Common myeloid progenitor, CD34-positive (primary cell): ENCODE measurements at regions not wholly inside any gene's neighbourhood (a gene's known extent, or its start where the extent isn't known, plus 50 kb on each side); places are given as distances from the start of the nearest gene placed in this dataset.

Experiments used
- CTCF ChIA-PET: fragments of 350-600 bp; sonication (Branson Sonifier 250); formaldehyde crosslinking; loops from one replicate; lab custom pipeline; 2021; ENCODE audit warnings: antibody characterized with exemption; lab: Charles Lee
- POLR2A ChIA-PET: fragments of 350-600 bp; sonication (Branson Sonifier 250); formaldehyde crosslinking; loops from one replicate; lab custom pipeline; 2021; ENCODE audit warnings: antibody characterized with exemption; lab: Charles Lee
- DNase-seq, 3 donors: peaks; one replicate each; pipeline versions ENCODE4 v3.0.0 to v3.0.0-alpha.2; 2013
- H3K27ac ChIP-seq, 2 experiments: 1 replicate in 1 of 2; 2 replicates in 1 of 2; pipeline ENCODE4 v1.7.0; 2013; ENCODE audit warnings: inconsistent platforms in 2 of 2, low read length in 2 of 2, mild to moderate bottlenecking in 2 of 2, low read depth in 1 of 2, moderate library complexity in 1 of 2; ENCODE audit not compliant: severe bottlenecking in 2 of 2, insufficient read depth in 1 of 2, poor library complexity in 1 of 2
- H3K27me3 ChIP-seq, 5 experiments: replicated peaks in 2 of 5; 1 replicate in 3 of 5; 2 replicates in 2 of 5; pipeline versions ENCODE4 v1.6.1 to v1.7.0; 2013; ENCODE audit warnings: low read length in 4 of 5, mild to moderate bottlenecking in 2 of 5, moderate library complexity in 2 of 5, inconsistent platforms in 1 of 5; ENCODE audit not compliant: insufficient read depth in 5 of 5, control insufficient read depth in 4 of 5
- H3K36me3 ChIP-seq, 4 experiments: 1 replicate in 2 of 4; 2 replicates in 2 of 4; pipeline versions ENCODE4 v1.6.1 to v1.7.0; 2013; ENCODE audit warnings: low read length in 3 of 4, control low read depth in 1 of 4, mild to moderate bottlenecking in 1 of 4; ENCODE audit not compliant: control insufficient read depth in 4 of 4, insufficient read depth in 4 of 4
- H3K4me1 ChIP-seq, 4 experiments: 1 replicate in 3 of 4; 2 replicates in 1 of 4; pipeline versions ENCODE4 v1.6.1 to v1.7.1; 2013; ENCODE audit warnings: low read length in 3 of 4, mild to moderate bottlenecking in 3 of 4, control low read depth in 1 of 4, inconsistent platforms in 1 of 4, moderate library complexity in 1 of 4; ENCODE audit not compliant: control insufficient read depth in 4 of 4, insufficient read depth in 4 of 4; ENCODE audit errors: control extremely low read depth in 1 of 4
- H3K4me3 ChIP-seq, 7 experiments: 1 replicate in 4 of 7; 2 replicates in 3 of 7; pipeline versions ENCODE4 v1.5.1 to v1.7.0; 2013; ENCODE audit warnings: mild to moderate bottlenecking in 7 of 7, low read length in 6 of 7, moderate library complexity in 6 of 7, inconsistent platforms in 2 of 7, low read depth in 2 of 7, control low read depth in 1 of 7; ENCODE audit not compliant: insufficient read depth in 4 of 7, control insufficient read depth in 1 of 7; ENCODE audit errors: extremely low read depth in 1 of 7
- H3K9me3 ChIP-seq, 5 experiments: 1 replicate in 4 of 5; 2 replicates in 1 of 5; pipeline versions ENCODE4 v1.6.1 to v1.7.1; 2013; ENCODE audit warnings: low read length in 4 of 5, mild to moderate bottlenecking in 2 of 5, inconsistent platforms in 1 of 5, low read depth in 1 of 5, moderate library complexity in 1 of 5; ENCODE audit not compliant: control insufficient read depth in 4 of 5, insufficient read depth in 2 of 5; ENCODE audit errors: control extremely low read depth in 1 of 5
- WGBS: methylation state at CpG from one replicate; pipeline ENCODE4 v1.1.5; 2013; ENCODE audit not compliant: insufficient coverage; 5-methylcytosine and 5-hydroxymethylcytosine counted together

DNA sequence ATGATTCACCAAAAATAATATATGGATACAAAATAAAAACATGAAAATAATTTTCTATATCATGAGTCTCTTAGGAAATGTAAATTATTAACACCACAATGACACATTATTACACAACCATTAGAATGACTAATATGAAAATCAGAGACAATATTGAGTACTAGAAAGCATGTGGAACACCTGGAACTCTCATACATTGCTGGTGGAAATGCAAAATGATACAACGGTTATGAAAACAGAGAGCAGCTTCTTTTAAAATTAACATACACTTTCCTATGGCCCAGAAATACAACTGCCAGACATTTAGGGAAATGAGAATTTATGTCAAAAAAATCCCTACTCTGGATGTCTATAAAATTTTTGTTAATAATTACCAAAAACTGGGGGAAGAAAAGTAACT, 853.3 kb upstream of the MAN1A1 start:
- no peak for DNase-seq
- Histone ChIP-seq H3K4me3 (no peak overlapping the region), H3K27me3 (no peaks in the 10 kb centered on the region), H3K4me1 (no peaks in the 10 kb centered on the region), H3K36me3 (no peaks in the 10 kb centered on the region), H3K9me3 (no peaks in the 10 kb centered on the region), H3K27ac (no peak overlapping the region)
- POLR2A ChIA-PET, result no interaction called here
- CTCF ChIA-PET, result no interaction called here
- WGBS, result no CpG with 5 or more reads among the region's 1 CpG

- Histone ChIP-seq H3K9me3 (no peaks in the 10 kb centered on the region), H3K27me3 (no peaks in the 10 kb centered on the region), H3K27ac (no peak overlapping the region), H3K4me1 (no peaks in the 10 kb centered on the region), H3K4me3 (no peak overlapping the region), H3K36me3 (no peaks in the 10 kb centered on the region)
- no CpG with 5 or more reads among the region's 2 CpGs for WGBS
- no peak for DNase-seq
- ChIA-PET POLR2A (no interaction called here), CTCF (no interaction called here)
Measured at GRCh38 chr6:120200853-120201252, 851.3 kb upstream of the MAN1A1 start.

GRCh38 chr6:120198033-120198432, 848.5 kb upstream of the MAN1A1 start:
- peak in 2 of 3 donors; percentile 6 to 20 for DNase-seq
- no peaks in the 10 kb centered on the region for H3K36me3 ChIP-seq
- ChIA-PET CTCF (no interaction called here), POLR2A (no interaction called here)
- no peak overlapping the region for H3K27ac ChIP-seq
- H3K27me3 ChIP-seq, result no peaks in the 10 kb centered on the region
- no peaks in the 10 kb centered on the region for H3K9me3 ChIP-seq
- H3K4me1 ChIP-seq, result no peaks in the 10 kb centered on the region
- H3K4me3 ChIP-seq, result no peak overlapping the region

GRCh38 chr6:120186080-120186479, 836.5 kb upstream of the MAN1A1 start:
- no peaks in the 10 kb centered on the region for H3K27me3 ChIP-seq
- H3K4me3 ChIP-seq, result no peak overlapping the region
- ChIA-PET CTCF (no interaction called here), POLR2A (no interaction called here)
- no peak overlapping the region for H3K27ac ChIP-seq
- H3K9me3 ChIP-seq, result no peaks in the 10 kb centered on the region
- no peaks in the 10 kb centered on the region for H3K4me1 ChIP-seq
- DNase-seq, result no peak
- no peaks in the 10 kb centered on the region for H3K36me3 ChIP-seq

DNA sequence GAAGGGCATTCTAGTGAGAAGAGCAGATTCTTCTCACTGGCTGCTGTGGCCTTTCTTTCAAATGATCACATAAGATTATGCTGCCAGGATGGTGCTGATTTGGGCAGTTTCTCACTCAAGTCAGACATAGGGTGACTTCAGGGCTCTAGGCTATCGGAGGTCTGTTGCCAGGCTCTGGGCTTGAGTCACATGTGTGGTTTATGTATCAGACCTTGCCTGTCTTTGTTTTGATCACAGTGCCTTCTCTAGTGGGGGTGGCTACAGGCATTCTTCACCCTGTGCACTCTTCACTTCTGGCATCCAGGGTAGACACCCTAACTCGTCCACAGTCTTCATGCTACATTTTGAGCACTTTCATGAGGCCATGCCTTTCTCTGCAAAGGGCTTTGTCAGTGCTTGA, 823.7 kb upstream of the MAN1A1 start:
- ChIA-PET CTCF (no interaction called here), POLR2A (no interaction called here)

DNA sequence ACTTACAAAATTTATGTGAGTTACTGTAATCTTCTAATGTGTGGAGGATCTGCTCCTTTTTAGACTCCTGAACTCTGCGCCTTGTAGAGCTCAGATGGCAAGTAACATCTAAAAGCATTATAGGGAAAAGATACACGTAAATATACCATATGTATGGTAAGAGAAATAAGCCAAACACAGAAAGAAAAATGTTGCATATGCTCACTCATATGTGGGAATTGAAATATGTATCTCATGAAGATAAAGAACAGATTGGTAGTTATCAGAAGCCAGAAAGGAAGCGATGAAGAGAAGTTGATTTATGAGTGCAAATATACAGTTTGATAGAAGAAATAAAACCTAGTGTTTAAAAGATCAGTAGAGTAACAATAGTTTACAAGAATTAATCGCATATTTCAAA, 815.0 kb upstream of the MAN1A1 start:
- Histone ChIP-seq H3K4me3 (no peak overlapping the region), H3K9me3 (no peaks in the 10 kb centered on the region), H3K27ac (no peak overlapping the region), H3K4me1 (no peaks in the 10 kb centered on the region), H3K36me3 (no peaks in the 10 kb centered on the region), H3K27me3 (no peaks in the 10 kb centered on the region)
- ChIA-PET POLR2A (no interaction called here), CTCF (no interaction called here)
- DNase-seq, result no peak
- WGBS, result 83% methylated on average over 1 of the region's 4 CpGs

More for the DNA sequence above, 823.7 kb upstream of the MAN1A1 start:
- H3K9me3 ChIP-seq, result no peaks in the 10 kb centered on the region
- no peaks in the 10 kb centered on the region for H3K4me1 ChIP-seq
- no peak overlapping the region for H3K27ac ChIP-seq
- no peak overlapping the region for H3K4me3 ChIP-seq
- DNase-seq, result no peak
- WGBS, result 88% methylated on average over 2 of the region's 2 CpGs
- no peaks in the 10 kb centered on the region for H3K27me3 ChIP-seq
- H3K36me3 ChIP-seq, result no peaks in the 10 kb centered on the region

DNA sequence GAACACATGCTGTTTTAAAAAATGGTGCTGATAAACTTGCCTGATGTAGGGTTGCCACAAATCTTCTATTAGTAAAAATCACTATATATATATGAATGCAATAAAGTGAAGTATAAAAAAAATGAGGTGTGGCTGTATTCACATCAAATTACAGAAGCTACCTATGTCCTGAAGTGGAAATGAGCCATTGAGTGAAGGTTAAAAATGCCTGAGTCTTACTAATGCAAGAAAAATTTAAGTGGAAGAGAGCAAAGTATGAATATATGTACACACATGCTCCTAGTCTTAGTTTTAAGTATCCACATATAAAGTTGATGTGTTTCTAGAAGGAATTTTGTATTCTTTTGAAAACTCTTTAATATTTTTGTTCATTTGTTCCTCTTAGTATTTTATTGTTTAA, 808.3 kb upstream of the MAN1A1 start:
- Histone ChIP-seq H3K4me1 (no peaks in the 10 kb centered on the region), H3K9me3 (no peaks in the 10 kb centered on the region), H3K27ac (no peak overlapping the region), H3K27me3 (no peaks in the 10 kb centered on the region), H3K4me3 (no peak overlapping the region), H3K36me3 (no peaks in the 10 kb centered on the region)
- ChIA-PET CTCF (interaction anchor here (0.5 kb wide), 1 partner anchor 123 kb away, joined by 3 read pairs; no protein-coding TSS in a partner anchor), POLR2A (no interaction called here)
- DNase-seq, result no peak
